ENCODE measurements at regions not wholly inside any gene's neighbourhood (a gene's known extent, or its start where the extent isn't known, plus 50 kb on each side); places are given as distances from the start of the nearest gene placed in this dataset.

DNA sequence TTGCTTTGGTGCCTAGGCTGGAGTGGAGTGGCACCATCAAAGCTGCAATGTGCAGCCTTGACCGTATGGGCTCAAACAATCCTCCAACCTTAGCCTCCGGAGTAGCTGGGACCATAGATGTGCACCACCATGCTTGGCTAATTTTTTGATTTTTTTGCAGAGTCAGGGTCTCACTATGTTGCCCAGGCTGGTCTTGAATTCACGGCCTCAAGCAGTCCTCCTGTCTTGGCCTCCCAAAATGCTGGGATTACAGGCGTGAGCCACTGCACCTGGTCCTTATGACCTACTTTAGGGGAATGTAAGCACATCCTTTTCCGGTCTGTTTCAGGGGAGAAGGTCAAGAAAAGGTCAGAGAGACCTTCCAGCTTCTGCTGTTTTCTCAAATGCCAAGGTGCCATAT, 53.4 kb upstream of the SPRED2 start:
- WGBS, 2 donors (ENCODE audit: low coverage in 1 of 2) = 92 to 93% methylated on average over 2 to 5 of the region's 5 CpGs
- intact Hi-C loops (cut with DNase I; ENCODE audit: low total_unique reads) (no loop called here), in situ Hi-C loops (cut with MboI; ENCODE audit: low pct_ligation_motif_present in 1 of 4, low pct_unique_long_range_greater_than_20kb in 1 of 4, low sequenced_read_pairs in 3 of 4) (no loop called here)
- no peaks in the 10 kb centered on the region for H3K27me3 ChIP-seq
- TF ChIP-seq POLR2A (IDR thresholded peaks at IDR 0.05) (no peak), EP300 (IDR thresholded peaks at IDR 0.05; ENCODE audit: low read depth) (no peak), POLR2AphosphoS5 (IDR thresholded peaks at IDR 0.05) (no peak), CTCF (IDR thresholded peaks at IDR 0.05) (no peak)
- H3K9me3 ChIP-seq = no peaks in the 10 kb centered on the region
- DNase-seq = no peak
- no peak overlapping the region for H3K4me3 ChIP-seq
- H3K27ac ChIP-seq = no peak overlapping the region
- H3K36me3 ChIP-seq = no peaks in the 10 kb centered on the region
- peaks cover 0 to 10% (median 6%) of the 10 kb centered on the region in 4 donors for H3K4me1 ChIP-seq

DNA sequence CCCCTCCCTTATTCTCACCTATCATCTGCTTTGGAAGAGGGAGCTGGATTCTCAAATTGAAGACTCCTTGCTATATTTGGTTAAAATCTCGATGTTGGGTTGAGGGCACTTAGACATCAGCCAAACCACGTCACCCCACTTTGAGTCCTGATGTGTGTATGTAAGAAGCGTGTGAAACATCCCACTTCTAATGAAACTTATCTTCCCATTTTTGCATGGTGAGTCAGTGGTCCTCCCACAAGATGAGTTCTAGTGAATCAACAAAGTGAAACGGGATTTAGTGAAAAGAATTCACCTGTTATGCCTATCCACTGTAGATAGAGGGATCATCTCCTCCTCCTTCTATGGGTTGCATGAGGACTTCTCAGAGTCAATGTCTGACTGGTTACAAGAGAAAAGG, 51.4 kb upstream of the SPRED2 start:
- TF ChIP-seq POLR2AphosphoS5 (IDR thresholded peaks at IDR 0.05) = no peak
- no peak for TF ChIP-seq EP300 (IDR thresholded peaks at IDR 0.05; ENCODE audit: low read depth)
- TF ChIP-seq CTCF (IDR thresholded peaks at IDR 0.05) = no peak
- TF ChIP-seq POLR2A (IDR thresholded peaks at IDR 0.05) = no peak
- WGBS, 2 donors (ENCODE audit: low coverage in 1 of 2) = 81 to 89% methylated on average over 4 of the region's 4 CpGs
- Histone ChIP-seq H3K36me3 (no peaks in the 10 kb centered on the region), H3K27me3 (no peaks in the 10 kb centered on the region), H3K4me3 (no peak overlapping the region), H3K9me3 (no peaks in the 10 kb centered on the region), H3K4me1 (no peaks in the 10 kb centered on the region), H3K27ac (no peak overlapping the region)
- intact Hi-C loops (cut with DNase I; ENCODE audit: low total_unique reads) (no loop called here), in situ Hi-C loops (cut with MboI; ENCODE audit: low pct_ligation_motif_present in 1 of 4, low pct_unique_long_range_greater_than_20kb in 1 of 4, low sequenced_read_pairs in 3 of 4) (no loop called here)
- DNase-seq = no peak

GRCh38 chr2:65482971-65483370, 50.6 kb upstream of the SPRED2 start:
- Histone ChIP-seq H3K4me3 (no peak overlapping the region), H3K27ac (no peak overlapping the region), H3K27me3 (no peaks in the 10 kb centered on the region), H3K9me3 (no peaks in the 10 kb centered on the region), H3K36me3 (no peaks in the 10 kb centered on the region), H3K4me1 (no peaks in the 10 kb centered on the region)
- intact Hi-C loops (cut with DNase I; ENCODE audit: low total_unique reads) (no loop called here), in situ Hi-C loops (cut with MboI; ENCODE audit: low pct_ligation_motif_present in 1 of 4, low pct_unique_long_range_greater_than_20kb in 1 of 4, low sequenced_read_pairs in 3 of 4) (no loop called here)
- DNase-seq = no peak
- WGBS, 2 donors (ENCODE audit: low coverage in 1 of 2) = 72 to 74% methylated on average over 3 of the region's 3 CpGs
- no peak for TF ChIP-seq CTCF (IDR thresholded peaks at IDR 0.05)
- TF ChIP-seq EP300 (IDR thresholded peaks at IDR 0.05; ENCODE audit: low read depth) = no peak
- TF ChIP-seq POLR2A (IDR thresholded peaks at IDR 0.05) = no peak
- TF ChIP-seq POLR2AphosphoS5 (IDR thresholded peaks at IDR 0.05) = no peak

Small RNAs in the stretch of these regions (small RNA-seq; reads per million reads assigned to genes)
- 0 reads per million in 4 donors for gene MIR4778
- 0 reads per million in 4 donors for gene RN7SL635P
- gene VTRNA2-2P = 0 reads per million in 4 donors
